HepG2 (cell line): ENCODE measurements at regions not wholly inside any gene's neighbourhood (a gene's known extent, or its start where the extent isn't known, plus 50 kb on each side); places are given as distances from the start of the nearest gene placed in this dataset.
A peak's percentile ranks its signal among the peaks of the same experiment; 100 is the strongest.

Experiments
- ATF3 ChIP-seq: sonication (generic); formaldehyde crosslinking; IDR thresholded peaks from 2 replicates; pipeline ENCODE4 v1.4.0; 2020; ENCODE audit warnings: missing genetic modification reagents
- BHLHE40 ChIP-seq: IDR thresholded peaks from 2 replicates; pipeline ENCODE4 v1.6.1; 2011; ENCODE audit warnings: low read length, improper control_type of control experiment
- CBX5 ChIP-seq: sonication (generic); formaldehyde crosslinking; IDR thresholded peaks from 2 replicates; pipeline ENCODE4 v1.4.0; 2020; ENCODE audit warnings: missing genetic modification reagents, borderline replicate concordance
- DNMT3B ChIP-seq: conservative IDR thresholded peaks from 2 replicates; pipeline ENCODE4 v1.6.1; 2016; ENCODE audit warnings: missing biosample characterization, control low read depth
- FOSL1 ChIP-seq: sonication (generic); formaldehyde crosslinking; IDR thresholded peaks from 2 replicates; pipeline ENCODE4 v1.9.0; 2021; ENCODE audit warnings: missing genetic modification reagents, borderline replicate concordance
- HOXA9 ChIP-seq: sonication (generic); formaldehyde crosslinking; IDR thresholded peaks from 2 replicates; pipeline ENCODE4 v1.8.1; 2022; ENCODE audit warnings: missing genetic modification reagents, mild to moderate bottlenecking, moderate library complexity, borderline replicate concordance
- IKZF4 ChIP-seq: sonication (generic); formaldehyde crosslinking; IDR thresholded peaks from 2 replicates; pipeline ENCODE4 v1.5.1; 2020; ENCODE audit warnings: borderline replicate concordance, mild to moderate bottlenecking, low read depth, missing genetic modification reagents; ENCODE audit errors: not compliant biosample characterization
- MEIS1 ChIP-seq: sonication (generic); formaldehyde crosslinking; IDR thresholded peaks from 2 replicates; pipeline ENCODE4 v1.9.0; 2021; ENCODE audit warnings: mild to moderate bottlenecking, missing genetic modification reagents, moderate library complexity, borderline replicate concordance
- RFX5 ChIP-seq: IDR thresholded peaks from 2 replicates; pipeline ENCODE4 v1.6.1; 2011; ENCODE audit warnings: low read depth, low read length, improper control_type of control experiment
- RFXANK ChIP-seq: IDR thresholded peaks from 2 replicates; pipeline ENCODE4 v1.6.1; 2016
- RFXAP ChIP-seq: sonication (generic); formaldehyde crosslinking; IDR thresholded peaks from 2 replicates; pipeline ENCODE4 v1.4.0; 2020; ENCODE audit warnings: missing genetic modification reagents, borderline replicate concordance
- YY1 ChIP-seq: IDR thresholded peaks from 2 replicates; pipeline ENCODE4 v1.6.1; 2011; ENCODE audit warnings: low read length, low read depth, moderate library complexity, mild to moderate bottlenecking; ENCODE audit not compliant: insufficient read depth, insufficient replicate concordance
- ZBTB1 ChIP-seq: sonication (generic); formaldehyde crosslinking; IDR thresholded peaks from 2 replicates; pipeline ENCODE4 v1.4.0; 2020; ENCODE audit warnings: missing genetic modification reagents, borderline replicate concordance
- ZBTB2 ChIP-seq: sonication (generic); formaldehyde crosslinking; IDR thresholded peaks from 2 replicates; pipeline ENCODE4 v1.8.0; 2022; ENCODE audit warnings: low read depth, missing genetic modification reagents
- ZNF136 ChIP-seq: sonication (generic); formaldehyde crosslinking; IDR thresholded peaks from 2 replicates; pipeline ENCODE4 v1.8.1; 2022; ENCODE audit warnings: low read depth, mild to moderate bottlenecking, moderate library complexity, missing genetic modification reagents
- ZNF138 ChIP-seq: sonication (generic); formaldehyde crosslinking; IDR thresholded peaks from 2 replicates; pipeline ENCODE4 v1.5.0; 2020; ENCODE audit warnings: mild to moderate bottlenecking, low read depth, missing genetic modification reagents
- ZNF275 ChIP-seq: sonication (generic); formaldehyde crosslinking; IDR thresholded peaks from 2 replicates; pipeline ENCODE4 v1.8.0; 2022; ENCODE audit warnings: missing genetic modification reagents, mild to moderate bottlenecking, inconsistent platforms, borderline replicate concordance
- ZNF503 ChIP-seq: sonication (generic); formaldehyde crosslinking; IDR thresholded peaks from 2 replicates; pipeline ENCODE4 v1.4.0; 2020; ENCODE audit warnings: missing genetic modification reagents
- ZNF547 ChIP-seq: sonication (generic); formaldehyde crosslinking; IDR thresholded peaks from 2 replicates; pipeline ENCODE4 v1.5.1; 2020; ENCODE audit warnings: mild to moderate bottlenecking, missing genetic modification reagents
- ZNF766 ChIP-seq: sonication (generic); formaldehyde crosslinking; IDR thresholded peaks from 2 replicates; pipeline ENCODE4 v1.5.0; 2020; ENCODE audit warnings: missing genetic modification reagents, borderline replicate concordance
- ZUFSP ChIP-seq: sonication (generic); formaldehyde crosslinking; IDR thresholded peaks from 2 replicates; pipeline ENCODE4 v1.9.0; 2021; ENCODE audit warnings: missing genetic modification reagents, mild to moderate bottlenecking, borderline replicate concordance

- TF ChIP-seq ZNF503 (CRISPR knock-in tag) (peak; percentile 59; the same call in 1 of the 2 replicates), RFXANK (CRISPR knock-in tag) (no peak), ZBTB2 (CRISPR knock-in tag) (peak; percentile 61), ZNF275 (CRISPR knock-in tag) (0 out of 2 replicates have a peak, but pooled peaks have one; percentile 83), FOSL1 (no peak), ZNF138 (CRISPR knock-in tag) (no peak), RFX5 (no peak), ZBTB1 (CRISPR knock-in tag) (no peak), ATF3 (CRISPR knock-in tag) (no peak), RFXAP (no peak), DNMT3B (CRISPR knock-in tag) (no peak), YY1 (peak; percentile 79), ZUFSP (no peak), IKZF4 (CRISPR knock-in tag) (peak; percentile 31), HOXA9 (CRISPR knock-in tag) (no peak), BHLHE40 (no peak), ZNF136 (CRISPR knock-in tag) (no peak), CBX5 (no peak), ZNF547 (no peak), MEIS1 (0 out of 2 replicates have a peak, but pooled peaks have one; percentile 41), ZNF766 (CRISPR knock-in tag) (0 out of 2 replicates have a peak, but pooled peaks have one; percentile 47)
Observed at GRCh38 chr1:178037510-178038253, 56.2 kb upstream of the RASAL2 start (continued).
